Stimulated activated CD8-positive, alpha-beta memory T cell treated with anti-CD3 and anti-CD28 coated beads, Interleukin-15, amount 100 ng/mL, for 48 hours (primary cell): ENCODE measurements at regions not wholly inside any gene's neighbourhood (a gene's known extent, or its start where the extent isn't known, plus 50 kb on each side); places are given as distances from the start of the nearest gene placed in this dataset.
"Not testable (repeated sequence)": the region's sequence is repeated elsewhere in the genome, so short reads cannot be mapped to it uniquely, and the experiment has no call there.

Experiments used
- DNase-seq, 2 donors: peaks; one replicate each; pipeline ENCODE4 v3.0.0-alpha.2; 2020; ENCODE audit warnings: low read depth in 2 of 2

- no peak for DNase-seq
Measured at GRCh38 chr2:128660836-128661235, 342.2 kb upstream of the HS6ST1 start.

GRCh38 chr2:128661311-128661710 is 342.6 kb upstream of the HS6ST1 start:
- no peak for DNase-seq

- no peak for DNase-seq
Measured at GRCh38 chr2:128662051-128662471, 343.4 kb upstream of the HS6ST1 start.

GRCh38 chr2:128663371-128664050 is 344.8 kb upstream of the HS6ST1 start:
- DNase-seq: no peak

GRCh38 chr2:128664499-128664971 is 345.9 kb upstream of the HS6ST1 start:
- DNase-seq: no peak

- DNase-seq: no peak
Measured at GRCh38 chr2:128665113-128665512, 346.4 kb upstream of the HS6ST1 start.

GRCh38 chr2:128666596-128666995 is 347.9 kb upstream of the HS6ST1 start:
- no peak for DNase-seq

GRCh38 chr2:128667391-128667790 is 348.7 kb upstream of the HS6ST1 start:
- no peak for DNase-seq

- DNase-seq: no peak
Measured at GRCh38 chr2:128668946-128669345, 350.3 kb upstream of the HS6ST1 start.

- DNase-seq: no peak
Measured at GRCh38 chr2:128670066-128670465, 351.4 kb upstream of the HS6ST1 start.

- DNase-seq: not testable (repeated sequence)
Measured at GRCh38 chr2:128671981-128672757, 353.5 kb upstream of the HS6ST1 start.

GRCh38 chr2:128679680-128680079 is 361.0 kb upstream of the HS6ST1 start:
- DNase-seq: not testable (repeated sequence)

GRCh38 chr2:128681507-128681906 is 362.8 kb upstream of the HS6ST1 start:
- no peak for DNase-seq

GRCh38 chr2:128682266-128682665 is 363.6 kb upstream of the HS6ST1 start:
- no peak for DNase-seq

- DNase-seq: no peak
Measured at GRCh38 chr2:128682729-128683284, 364.1 kb upstream of the HS6ST1 start.

- no peak for DNase-seq
Measured at GRCh38 chr2:128684523-128684922, 365.9 kb upstream of the HS6ST1 start.

- no peak for DNase-seq
Measured at GRCh38 chr2:128685841-128686496, 367.3 kb upstream of the HS6ST1 start.

- no peak for DNase-seq
Measured at GRCh38 chr2:128686497-128686859, 367.8 kb upstream of the HS6ST1 start.

GRCh38 chr2:128686881-128687555 is 368.4 kb upstream of the HS6ST1 start:
- no peak for DNase-seq

- DNase-seq: no peak
Measured at GRCh38 chr2:128687565-128687964, 368.9 kb upstream of the HS6ST1 start.

- DNase-seq: no peak
Measured at GRCh38 chr2:128689971-128690370, 371.3 kb upstream of the HS6ST1 start.

GRCh38 chr2:128690431-128690830 is 371.8 kb upstream of the HS6ST1 start:
- DNase-seq: no peak
